PC-9 (cell line): ENCODE measurements at regions not wholly inside any gene's neighbourhood (a gene's known extent, or its start where the extent isn't known, plus 50 kb on each side); places are given as distances from the start of the nearest gene placed in this dataset.
"Not testable (repeated sequence)": the region's sequence is repeated elsewhere in the genome, so short reads cannot be mapped to it uniquely, and the experiment has no call there.

Experiments
- CTCF ChIP-seq: fragments of 200-600 bp; sonication (generic); conservative IDR thresholded peaks from 2 replicates; pipeline ENCODE4 v1.6.1; 2017; ENCODE audit warnings: mixed run types, antibody characterized with exemption, mild to moderate bottlenecking, moderate library complexity
- EZH2 ChIP-seq: fragments of 200-600 bp; sonication (generic); IDR thresholded peaks from 2 replicates; pipeline ENCODE4 v1.8.0; 2017; ENCODE audit warnings: antibody characterized with exemption, low read depth

GRCh38 chr7:156035387-156035786 is 223.1 kb upstream of the SHH start:
- TF ChIP-seq CTCF, EZH2: not testable (repeated sequence)
